Stimulated activated CD4-positive, alpha-beta T cell treated with anti-CD3 and anti-CD28 coated beads, Interleukin-12 subunit alpha, Interleukin-12 subunit beta, amount 100 ng/mL, for 24 hours (primary cell): ENCODE measurements at regions not wholly inside any gene's neighbourhood (a gene's known extent, or its start where the extent isn't known, plus 50 kb on each side); places are given as distances from the start of the nearest gene placed in this dataset.
"Not testable (repeated sequence)": the region's sequence is repeated elsewhere in the genome, so short reads cannot be mapped to it uniquely, and the experiment has no call there.

Experiments used
- DNase-seq, 2 experiments: peaks; one replicate each; pipeline ENCODE4 v3.0.0-alpha.2; 2020; ENCODE audit warnings: low read depth in 2 of 2

DNA sequence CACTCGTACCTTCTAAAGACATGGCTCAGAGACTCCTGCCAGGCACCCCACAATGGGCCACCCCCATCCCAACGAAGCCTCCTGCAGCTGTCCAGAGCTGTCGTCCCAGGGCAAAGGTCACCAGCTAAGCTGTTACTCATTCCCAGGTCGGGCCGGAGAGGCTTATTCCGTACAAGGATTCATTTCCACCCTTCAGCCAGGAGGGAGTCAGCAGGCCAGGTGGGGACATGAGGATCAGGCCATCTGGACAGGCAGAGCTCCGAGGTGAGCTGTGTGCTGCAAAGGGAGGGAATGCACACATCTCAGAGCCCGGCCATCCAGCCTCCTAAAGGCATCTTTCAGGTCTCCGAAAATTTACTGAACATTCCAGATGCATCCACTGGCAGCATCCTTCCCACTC lies 63.9 kb upstream of the NANOS1 start:
- no peak for DNase-seq

DNA sequence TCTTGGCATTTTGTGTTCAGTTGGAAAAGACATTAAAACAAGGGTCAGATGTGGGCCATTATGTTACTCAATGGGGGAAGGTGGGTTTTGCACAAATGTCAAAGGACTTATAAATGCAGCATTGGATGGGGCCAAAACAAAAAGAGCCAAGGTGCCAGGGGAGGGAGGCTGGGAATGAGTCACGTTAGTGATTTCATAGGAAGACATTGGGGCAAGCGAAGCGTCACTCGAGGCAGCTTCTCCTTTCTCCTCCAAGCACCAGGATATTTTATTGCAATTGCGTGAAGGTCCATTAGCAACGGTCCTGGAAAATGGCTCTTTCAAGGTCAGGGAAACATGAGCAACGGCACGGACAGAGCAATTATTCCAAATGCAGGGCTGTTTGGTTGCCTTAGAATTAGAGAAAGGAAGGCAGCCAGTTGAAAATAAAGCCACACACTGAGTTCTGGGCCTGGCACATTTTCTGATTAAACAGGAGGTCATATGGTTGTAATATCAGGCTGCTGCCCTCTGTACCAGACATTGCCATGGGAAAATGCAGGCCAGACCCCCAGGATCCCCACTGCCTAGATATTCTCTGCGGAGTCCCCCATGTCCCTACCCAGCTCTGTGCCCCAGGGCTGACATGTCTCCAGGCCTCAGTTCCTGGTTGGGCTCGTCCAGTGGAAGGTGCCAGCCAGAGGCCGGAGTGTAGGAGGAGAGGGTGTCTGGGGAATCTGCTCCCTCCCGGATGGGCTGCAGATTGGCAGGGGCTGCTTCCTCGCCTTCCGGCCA lies 63.3 kb upstream of the NANOS1 start:
- no peak for DNase-seq

GRCh38 chr10:118966850-118967125 lies 62.7 kb upstream of the NANOS1 start:
- no peak for DNase-seq

- DNase-seq: no peak
Measured at GRCh38 chr10:118967160-118967559, 62.4 kb upstream of the NANOS1 start.

DNA sequence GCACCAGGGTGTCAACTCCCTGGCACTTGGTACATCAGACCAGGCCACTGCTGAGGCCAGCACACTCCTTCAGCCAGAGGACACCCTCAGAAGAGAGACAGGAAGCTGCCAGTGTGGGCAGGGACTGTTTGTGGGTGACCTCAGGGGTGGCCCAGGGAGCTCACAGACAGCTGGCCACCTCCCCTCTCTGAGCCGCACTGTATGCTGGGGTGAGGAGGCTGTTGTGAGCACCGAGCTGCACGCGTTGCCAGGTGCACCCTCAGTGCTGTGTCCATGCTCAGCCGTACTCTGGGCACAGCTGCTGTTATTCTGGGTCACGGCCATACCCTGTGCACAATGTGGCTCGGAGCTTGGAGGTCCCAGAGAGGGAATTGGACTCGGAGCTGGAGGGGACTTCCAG lies 61.5 kb upstream of the NANOS1 start:
- DNase-seq: no peak

DNA sequence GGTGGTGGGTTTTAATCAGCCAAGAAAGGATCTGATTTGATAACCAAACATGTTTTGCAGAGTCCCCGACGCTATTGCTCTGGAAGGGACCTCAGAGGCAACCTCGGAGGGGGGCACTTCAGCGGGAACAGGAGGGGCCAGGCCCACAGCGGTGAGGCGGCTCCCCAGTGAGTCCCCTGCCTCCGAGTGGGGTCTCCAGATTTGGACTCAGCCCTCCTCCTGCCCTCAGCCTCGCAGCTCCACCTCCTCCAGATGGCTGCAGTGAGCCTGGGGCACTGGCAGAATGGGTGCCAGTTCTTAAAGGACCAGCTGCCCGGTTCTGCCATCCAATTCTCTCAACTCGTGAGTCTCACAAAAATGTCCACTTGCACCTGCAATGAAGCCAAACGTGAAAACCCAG lies 61.0 kb upstream of the NANOS1 start:
- DNase-seq: no peak

DNA sequence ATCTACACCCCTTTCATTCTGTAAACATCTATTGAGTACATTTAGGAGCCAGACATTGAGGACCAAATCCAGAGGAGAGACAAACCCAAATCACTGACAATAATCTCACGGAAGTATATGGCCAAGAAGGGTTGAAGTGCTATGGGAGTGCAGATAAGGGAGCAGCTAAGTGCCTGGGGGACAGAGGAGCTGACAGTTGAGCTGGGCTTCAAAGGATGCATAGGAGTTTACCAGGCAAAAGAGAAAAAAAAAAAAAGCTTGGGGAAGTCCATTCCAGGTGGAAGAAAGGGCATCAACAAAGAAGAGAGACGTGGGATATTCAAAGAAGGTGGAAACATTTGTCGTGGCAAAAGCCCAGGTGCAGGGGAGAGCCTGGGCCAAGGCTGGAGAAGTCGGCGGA lies 60.5 kb upstream of the NANOS1 start:
- DNase-seq: no peak

GRCh38 chr10:118970770-118971169 lies 58.7 kb upstream of the NANOS1 start:
- DNase-seq: no peak

DNA sequence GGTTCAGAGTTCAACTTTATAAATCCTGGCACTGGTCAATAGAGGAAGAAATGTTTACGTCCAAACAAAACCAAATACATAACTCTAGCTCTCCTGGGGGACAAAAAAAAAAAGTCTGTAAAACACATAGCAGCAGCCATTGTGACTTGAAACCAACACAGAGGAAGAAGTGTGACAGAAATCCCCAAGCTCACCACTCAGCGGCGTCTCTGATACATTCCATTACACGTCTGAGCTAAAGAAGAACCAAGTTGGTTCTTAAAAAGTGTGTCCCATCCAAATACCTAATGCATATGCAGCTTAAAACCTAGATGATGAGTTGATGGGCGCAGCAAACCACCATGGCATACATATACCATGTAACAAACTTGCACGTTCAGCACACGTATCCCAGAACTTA lies 58.3 kb upstream of the NANOS1 start:
- DNase-seq: no peak

GRCh38 chr10:118971876-118972275 lies 57.6 kb upstream of the NANOS1 start:
- DNase-seq: no peak

GRCh38 chr10:118973744-118974143 lies 55.8 kb upstream of the NANOS1 start:
- DNase-seq: no peak

DNA sequence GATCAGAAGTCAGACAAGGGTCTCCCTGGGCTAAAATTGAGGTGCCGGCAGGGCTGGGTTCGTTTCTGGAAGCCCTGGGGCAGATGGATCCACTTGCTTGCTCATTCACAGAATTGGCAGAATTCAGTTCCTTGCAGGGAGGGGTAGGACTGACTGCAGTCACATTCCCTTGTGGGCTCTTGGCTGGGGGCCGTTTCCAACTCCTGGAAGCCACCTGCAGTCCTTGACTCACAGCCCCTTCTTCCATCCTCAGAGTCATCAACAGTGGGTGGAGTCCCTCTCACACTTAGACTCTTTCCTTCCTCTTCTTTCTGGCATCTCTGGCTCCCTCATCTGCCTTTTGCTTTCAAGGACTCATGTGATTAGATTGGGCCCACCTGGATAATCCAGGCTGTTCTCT lies 54.6 kb upstream of the NANOS1 start:
- DNase-seq: no peak

DNA sequence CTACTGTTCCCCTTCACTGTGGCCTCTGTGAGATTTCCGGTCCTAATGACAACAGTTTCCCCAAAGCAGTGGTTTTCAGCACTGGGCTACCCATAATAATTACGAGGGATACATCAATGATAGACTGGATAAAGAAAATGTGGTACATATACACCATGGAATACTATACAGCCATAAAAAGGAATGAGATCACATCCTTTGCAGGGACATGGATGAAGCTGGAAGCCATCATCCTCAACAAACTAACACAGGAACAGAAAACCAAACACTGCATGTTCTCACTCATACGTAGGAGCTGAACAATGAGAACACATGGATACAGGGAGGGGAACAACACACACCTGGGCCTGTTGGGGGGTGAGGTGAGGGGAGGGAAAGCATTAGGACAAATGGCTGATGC lies 53.3 kb upstream of the NANOS1 start:
- not testable (repeated sequence) for DNase-seq

- DNase-seq: no peak
Measured at GRCh38 chr10:118977022-118977599, 52.4 kb upstream of the NANOS1 start.

DNA sequence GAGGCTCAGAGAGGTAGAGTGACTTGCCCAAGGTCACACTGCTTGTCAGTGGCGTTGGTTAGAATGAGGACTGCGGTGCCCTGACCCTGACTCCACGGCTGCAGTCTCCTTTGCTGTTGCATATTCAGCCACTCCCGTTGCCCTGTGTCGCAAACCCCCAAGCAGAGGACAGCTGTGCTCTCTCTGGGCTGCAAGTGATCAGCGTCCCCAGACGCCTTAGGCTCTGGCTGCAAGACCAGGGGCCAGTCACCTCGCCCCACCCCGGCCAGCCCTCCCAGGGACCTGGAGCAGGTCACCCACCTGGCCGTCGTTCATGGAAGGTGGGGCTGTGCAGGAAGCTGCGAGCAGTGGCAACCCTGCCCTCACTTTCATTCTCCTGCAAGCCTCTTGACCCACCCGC lies 51.7 kb upstream of the NANOS1 start:
- no peak for DNase-seq

GRCh38 chr10:118978316-118978997 lies 51.1 kb upstream of the NANOS1 start:
- DNase-seq: no peak

- no peak for DNase-seq
Measured at GRCh38 chr10:118978998-118979350, 50.5 kb upstream of the NANOS1 start.

GRCh38 chr10:118979661-118980060 lies 49.9 kb upstream of the NANOS1 start:
- DNase-seq: no peak
